Neuronal stem cell (in vitro differentiated cells): ENCODE measurements at regions not wholly inside any gene's neighbourhood (a gene's known extent, or its start where the extent isn't known, plus 50 kb on each side); places are given as distances from the start of the nearest gene placed in this dataset.

Experiments used
- DNase-seq: peaks from one replicate; pipeline ENCODE4 v3.0.0-alpha.2; 2013; ENCODE audit warnings: low spot score
- H2AFZ ChIP-seq: one replicate; pipeline ENCODE4 v1.6.1; 2013; ENCODE audit warnings: mild to moderate bottlenecking, low read length, inconsistent platforms
- H2AK5ac ChIP-seq: 2 replicates; pipeline ENCODE4 v1.6.1; 2013; ENCODE audit warnings: low read depth, mild to moderate bottlenecking, inconsistent platforms, low read length, moderate library complexity, mixed read lengths
- H2BK120ac ChIP-seq: 2 replicates; pipeline ENCODE4 v1.6.1; 2013; ENCODE audit warnings: low read depth, mild to moderate bottlenecking, inconsistent platforms, low read length, moderate library complexity, mixed read lengths
- H2BK12ac ChIP-seq: one replicate; pipeline ENCODE4 v1.6.1; 2013; ENCODE audit warnings: low read length, inconsistent platforms
- H2BK15ac ChIP-seq: 2 replicates; pipeline ENCODE4 v1.6.1; 2013; ENCODE audit warnings: mild to moderate bottlenecking, low read length, inconsistent platforms, mixed read lengths
- H2BK5ac ChIP-seq: one replicate; pipeline ENCODE4 v1.6.1; 2013; ENCODE audit warnings: inconsistent platforms, mild to moderate bottlenecking, low read length, moderate library complexity
- H3K14ac ChIP-seq: one replicate; pipeline ENCODE4 v1.6.1; 2013; ENCODE audit warnings: low read length, inconsistent platforms
- H3K18ac ChIP-seq: 2 replicates; pipeline ENCODE4 v1.6.1; 2013; ENCODE audit warnings: low read length, inconsistent platforms
- H3K23ac ChIP-seq: 2 replicates; pipeline ENCODE4 v1.6.1; 2013; ENCODE audit warnings: low read depth, mild to moderate bottlenecking, mixed read lengths, low read length, inconsistent platforms; ENCODE audit not compliant: poor library complexity
- H3K27ac ChIP-seq: replicated peaks from 3 replicates; pipeline ENCODE4 v1.5.1; 2013; ENCODE audit warnings: low read length, inconsistent platforms
- H3K27me3 ChIP-seq, 3 experiments: 2 replicates each; pipeline ENCODE4 v1.6.1; 2013; ENCODE audit warnings: low read length in 3 of 3, mild to moderate bottlenecking in 2 of 3, inconsistent platforms in 1 of 3, low read depth in 1 of 3, mixed read lengths in 1 of 3, moderate library complexity in 1 of 3; ENCODE audit not compliant: control insufficient read depth in 3 of 3, insufficient read depth in 3 of 3
- H3K36me3 ChIP-seq, 2 donors: replicated peaks in 1 of 2; 2 replicates each; pipeline ENCODE4 v1.6.1; 2013; ENCODE audit warnings: low read length in 2 of 2; ENCODE audit not compliant: control insufficient read depth in 2 of 2, insufficient read depth in 2 of 2
- H3K4ac ChIP-seq: 2 replicates; pipeline ENCODE4 v1.6.1; 2013; ENCODE audit warnings: inconsistent platforms, mild to moderate bottlenecking, low read length, moderate library complexity
- H3K4me1 ChIP-seq, 2 donors: 1 replicate in 1 of 2; 2 replicates in 1 of 2; pipeline ENCODE4 v1.6.1; 2013; ENCODE audit warnings: low read length in 2 of 2, low read depth in 1 of 2; ENCODE audit not compliant: control insufficient read depth in 2 of 2, insufficient read depth in 1 of 2
- H3K4me2 ChIP-seq: one replicate; pipeline ENCODE4 v1.6.1; 2013; ENCODE audit warnings: mild to moderate bottlenecking, low read length, inconsistent platforms; ENCODE audit not compliant: insufficient read depth, poor library complexity, severe bottlenecking
- H3K4me3 ChIP-seq, 2 donors: 2 replicates each; pipeline ENCODE4 v1.5.1; 2013; ENCODE audit warnings: low read length in 2 of 2, mild to moderate bottlenecking in 2 of 2, inconsistent platforms in 1 of 2, moderate library complexity in 1 of 2
- H3K79me1 ChIP-seq: one replicate; pipeline ENCODE4 v1.6.1; 2013; ENCODE audit warnings: low read depth, mild to moderate bottlenecking, inconsistent platforms, low read length, moderate library complexity
- H3K9ac ChIP-seq: one replicate; pipeline ENCODE4 v1.6.1; 2013; ENCODE audit warnings: mild to moderate bottlenecking, low read depth, low read length, inconsistent platforms; ENCODE audit not compliant: poor library complexity
- H3K9me3 ChIP-seq, 2 donors: replicated peaks in 1 of 2; 2 replicates each; pipeline versions ENCODE3 to v1.6.1; 2013; ENCODE audit warnings: low read length in 2 of 2, mild to moderate bottlenecking in 2 of 2, inconsistent platforms in 1 of 2, low read depth in 1 of 2, mixed read lengths in 1 of 2, moderate library complexity in 1 of 2; ENCODE audit not compliant: control insufficient read depth in 2 of 2, insufficient read depth in 1 of 2
- H4K8ac ChIP-seq: one replicate; pipeline ENCODE4 v1.6.1; 2013; ENCODE audit warnings: low read depth, mild to moderate bottlenecking, inconsistent platforms, low read length, moderate library complexity
- H4K91ac ChIP-seq: one replicate; pipeline ENCODE4 v1.6.1; 2013; ENCODE audit warnings: low read length, low read depth, mild to moderate bottlenecking, inconsistent platforms; ENCODE audit not compliant: poor library complexity
- WGBS, 2 donors: extraction: QIAGEN DNeasy Blood & Tissue Kit; methylation state at CpG; one replicate each; pipeline ENCODE4 v1.1.7; 2013; ENCODE audit warnings: missing lambda C conversion rate in 2 of 2, mixed read lengths in 1 of 2; ENCODE audit not compliant: insufficient read length in 2 of 2, insufficient replicate concordance in 1 of 2; ENCODE audit errors: extremely low coverage in 2 of 2; 5-methylcytosine and 5-hydroxymethylcytosine counted together

DNA sequence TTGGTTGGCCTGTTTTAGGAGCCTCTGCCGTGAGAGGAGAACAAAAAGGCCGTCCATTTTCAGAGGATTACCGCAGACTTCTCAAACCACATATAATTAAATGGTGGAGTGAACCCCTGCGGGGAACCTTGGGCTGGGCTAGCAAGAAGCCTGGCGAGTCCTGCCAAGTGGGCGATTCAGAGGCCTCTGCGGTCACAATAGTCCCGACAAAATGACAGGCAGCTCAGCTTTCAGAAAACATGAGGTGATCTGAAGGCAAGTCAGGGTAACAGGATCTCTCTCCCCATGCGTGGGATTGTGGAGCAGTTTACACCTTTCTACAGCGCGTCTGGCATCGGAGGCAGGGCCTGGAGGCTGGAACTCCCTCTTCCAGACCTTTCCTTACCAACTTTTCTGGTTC lies 134.8 kb downstream of the ASB7 start:
- Histone ChIP-seq H3K9me3 (no peaks in the 10 kb centered on the region), H3K36me3 (no peaks in the 10 kb centered on the region), H2BK5ac (no peak overlapping the region), H3K4ac (no peak overlapping the region), H4K91ac (no peak overlapping the region), H2BK15ac (no peak overlapping the region), H2AK5ac (no peak overlapping the region), H3K23ac (no peak overlapping the region), H3K79me1 (no peaks in the 10 kb centered on the region), H3K14ac (no peak overlapping the region), H2AFZ (no peak overlapping the region), H3K4me1 (peaks cover 0 to 2% of the 10 kb centered on the region in 2 donors), H3K4me3 (no peak overlapping the region), H2BK12ac (no peak overlapping the region), H4K8ac (no peak overlapping the region), H3K9ac (no peak overlapping the region), H3K27ac (no peak overlapping the region), H3K27me3 (peaks cover 0 to 4% (median 0%) of the 10 kb centered on the region in 3 experiments), H3K18ac (no peak overlapping the region), H3K4me2 (no peak overlapping the region), H2BK120ac (no peak overlapping the region)
- no CpG with 5 or more reads among the region's 12 CpGs for WGBS, 2 donors
- no peak for DNase-seq

GRCh38 chr15:100738614-100739013 lies 136.2 kb downstream of the ASB7 start:
- no peak overlapping the region for H2BK5ac ChIP-seq
- no peak for DNase-seq
- no peaks in the 10 kb centered on the region for H3K9me3 ChIP-seq
- no peak overlapping the region for H4K91ac ChIP-seq
- no peak overlapping the region for H3K9ac ChIP-seq
- no peaks in the 10 kb centered on the region for H3K79me1 ChIP-seq
- no peak overlapping the region for H2AK5ac ChIP-seq
- no peaks in the 10 kb centered on the region for H3K36me3 ChIP-seq
- H2AFZ ChIP-seq = no peak overlapping the region
- no CpG with 5 or more reads among the region's 5 CpGs for WGBS, 2 donors
- H3K23ac ChIP-seq = no peak overlapping the region
- H3K4ac ChIP-seq = no peak overlapping the region
- no peak overlapping the region for H2BK120ac ChIP-seq
- no peak overlapping the region for H3K4me2 ChIP-seq
- H3K4me1 ChIP-seq = peaks cover 0 to 2% of the 10 kb centered on the region in 2 donors
- H3K14ac ChIP-seq = no peak overlapping the region
- no peak overlapping the region for H4K8ac ChIP-seq
- peaks cover 0 to 4% (median 0%) of the 10 kb centered on the region in 3 experiments for H3K27me3 ChIP-seq
- H2BK15ac ChIP-seq = no peak overlapping the region
- H3K18ac ChIP-seq = no peak overlapping the region
- no peak overlapping the region for H3K27ac ChIP-seq
- H2BK12ac ChIP-seq = no peak overlapping the region
- no peak overlapping the region for H3K4me3 ChIP-seq

GRCh38 chr15:100740138-100740537 lies 137.7 kb downstream of the ASB7 start:
- Histone ChIP-seq H3K18ac (no peak overlapping the region), H2AK5ac (no peak overlapping the region), H3K14ac (no peak overlapping the region), H3K4me3 (no peak overlapping the region), H2BK15ac (no peak overlapping the region), H2BK120ac (no peak overlapping the region), H3K79me1 (no peaks in the 10 kb centered on the region), H3K36me3 (no peaks in the 10 kb centered on the region), H2AFZ (no peak overlapping the region), H4K8ac (no peak overlapping the region), H3K9ac (no peak overlapping the region), H4K91ac (no peak overlapping the region), H3K4ac (no peak overlapping the region), H3K23ac (no peak overlapping the region), H2BK12ac (no peak overlapping the region), H3K4me1 (peaks cover 0 to 2% of the 10 kb centered on the region in 2 donors), H3K27ac (no peak overlapping the region), H3K27me3 (peaks cover 0 to 4% (median 0%) of the 10 kb centered on the region in 3 experiments), H2BK5ac (no peak overlapping the region), H3K9me3 (no peaks in the 10 kb centered on the region), H3K4me2 (no peak overlapping the region)
- WGBS, 2 donors = no CpG with 5 or more reads among the region's 2 CpGs
- DNase-seq = no peak

- no peak overlapping the region for H4K8ac ChIP-seq
- no peaks in the 10 kb centered on the region for H3K4me1 ChIP-seq
- H2BK5ac ChIP-seq = no peak overlapping the region
- no peak overlapping the region for H3K4ac ChIP-seq
- no peak overlapping the region for H4K91ac ChIP-seq
- no peak overlapping the region for H2BK15ac ChIP-seq
- DNase-seq = no peak
- no peaks in the 10 kb centered on the region for H3K9me3 ChIP-seq
- H3K4me3 ChIP-seq = no peak overlapping the region
- no peak overlapping the region for H2BK120ac ChIP-seq
- H3K18ac ChIP-seq = no peak overlapping the region
- H3K27ac ChIP-seq = no peak overlapping the region
- H3K27me3 ChIP-seq = no peaks in the 10 kb centered on the region
- no peak overlapping the region for H2AK5ac ChIP-seq
- WGBS, 2 donors = no CpG with 5 or more reads among the region's 3 CpGs
- H3K4me2 ChIP-seq = no peak overlapping the region
- H3K23ac ChIP-seq = no peak overlapping the region
- no peak overlapping the region for H2AFZ ChIP-seq
- H3K79me1 ChIP-seq = no peaks in the 10 kb centered on the region
- H3K14ac ChIP-seq = no peak overlapping the region
- H2BK12ac ChIP-seq = no peak overlapping the region
- no peaks in the 10 kb centered on the region for H3K36me3 ChIP-seq
- H3K9ac ChIP-seq = no peak overlapping the region
Measured at GRCh38 chr15:100751585-100751984, 128.0 kb upstream of the ALDH1A3 start.
